OCI-LY3 (cell line): ENCODE measurements at regions not wholly inside any gene's neighbourhood (a gene's known extent, or its start where the extent isn't known, plus 50 kb on each side); places are given as distances from the start of the nearest gene placed in this dataset.

Experiments
- CTCF ChIP-seq: fragments of 200-600, 300-600 bp; sonication (generic); IDR thresholded peaks from 2 replicates; pipeline ENCODE4 v1.5.1; 2014; ENCODE audit warnings: antibody characterized with exemption, low read length, low read depth
- EZH2phosphoT487 ChIP-seq: fragments of 200-600 bp; shearing (Covaris generic); IDR thresholded peaks from 2 replicates; pipeline ENCODE4 v1.6.1; 2018; ENCODE audit warnings: antibody characterized with exemption, mixed run types, low read depth

- TF ChIP-seq CTCF (no peak), EZH2phosphoT487 (no peak)
Observed at GRCh38 chr10:34033078-34033477, 698.6 kb upstream of the NRP1 start.
